ENCODE measurements at regions not wholly inside any gene's neighbourhood (a gene's known extent, or its start where the extent isn't known, plus 50 kb on each side); places are given as distances from the start of the nearest gene placed in this dataset.
"Not testable (repeated sequence)": the region's sequence is repeated elsewhere in the genome, so short reads cannot be mapped to it uniquely, and the experiment has no call there.

GRCh38 chr2:35112367-35112766 is 1243.2 kb upstream of the CRIM1 start:
- not testable (repeated sequence) for H3K4me3 ChIP-seq, H3K27ac ChIP-seq

DNA sequence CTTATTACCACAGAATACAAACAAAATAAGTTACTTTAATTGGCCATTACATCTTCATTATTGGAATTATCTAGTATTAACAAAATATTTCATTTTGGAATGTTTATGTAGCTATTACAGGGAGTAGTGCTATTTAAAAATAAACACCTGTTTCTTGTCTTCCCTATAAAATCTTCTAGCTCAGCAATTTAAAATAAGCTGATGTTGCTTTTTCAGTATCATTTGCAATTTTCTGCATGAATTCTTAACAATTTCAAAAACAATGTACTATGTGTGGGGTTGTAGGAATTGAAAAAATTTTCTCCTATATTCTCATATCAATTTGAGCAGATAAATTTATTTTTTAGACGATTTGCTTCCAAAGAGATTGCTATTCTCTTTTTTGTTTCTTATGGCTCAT is 1251.3 kb upstream of the CRIM1 start:
- Histone ChIP-seq H3K27ac (no peak overlapping the region), H3K4me3 (no peak overlapping the region)

DNA sequence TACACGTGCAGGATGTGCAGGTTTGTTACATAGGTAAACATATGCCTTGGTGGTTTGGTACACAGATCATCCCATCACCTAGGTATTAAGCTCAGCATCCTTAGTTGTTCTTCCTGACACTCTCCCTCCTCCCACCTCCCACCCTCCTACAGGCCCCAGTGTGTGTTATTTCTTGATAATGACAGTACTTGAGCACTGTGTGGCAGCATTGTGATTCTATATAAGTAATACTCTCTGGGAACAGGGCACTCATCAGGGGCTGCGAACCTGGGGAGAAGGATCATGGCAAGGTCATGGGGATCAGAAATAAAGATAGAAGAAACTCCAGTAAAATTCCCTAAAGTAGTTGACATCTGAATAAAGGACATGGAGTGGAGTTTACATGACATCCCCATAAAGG is 1256.2 kb upstream of the CRIM1 start:
- Histone ChIP-seq H3K27ac (no peak overlapping the region), H3K4me3 (no peak overlapping the region)

DNA sequence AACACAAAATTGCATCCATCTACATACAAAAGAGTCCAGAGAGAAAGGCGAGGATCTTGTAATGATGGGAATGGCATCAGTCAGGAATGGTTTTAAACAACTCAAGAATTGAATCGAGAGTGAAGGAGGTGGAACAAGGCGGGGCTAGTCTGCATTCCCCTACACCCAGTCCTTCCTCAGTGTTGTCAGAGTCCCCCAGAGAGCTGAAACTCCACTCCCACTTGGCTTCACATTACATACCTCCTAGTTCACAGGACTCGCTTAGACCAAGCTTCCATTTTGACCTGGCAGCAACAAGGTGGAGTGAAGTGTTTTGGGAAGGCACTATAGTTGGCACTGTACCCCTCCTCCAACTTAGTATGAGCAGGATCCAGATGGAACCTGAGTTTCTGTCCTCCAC is 1273.5 kb upstream of the CRIM1 start:
- Histone ChIP-seq H3K27ac (no peak overlapping the region), H3K4me3 (no peak overlapping the region)

GRCh38 chr2:35081622-35082015 is 1274.0 kb upstream of the CRIM1 start:
- H3K4me3 ChIP-seq, result no peak overlapping the region
- no peak overlapping the region for H3K27ac ChIP-seq

DNA sequence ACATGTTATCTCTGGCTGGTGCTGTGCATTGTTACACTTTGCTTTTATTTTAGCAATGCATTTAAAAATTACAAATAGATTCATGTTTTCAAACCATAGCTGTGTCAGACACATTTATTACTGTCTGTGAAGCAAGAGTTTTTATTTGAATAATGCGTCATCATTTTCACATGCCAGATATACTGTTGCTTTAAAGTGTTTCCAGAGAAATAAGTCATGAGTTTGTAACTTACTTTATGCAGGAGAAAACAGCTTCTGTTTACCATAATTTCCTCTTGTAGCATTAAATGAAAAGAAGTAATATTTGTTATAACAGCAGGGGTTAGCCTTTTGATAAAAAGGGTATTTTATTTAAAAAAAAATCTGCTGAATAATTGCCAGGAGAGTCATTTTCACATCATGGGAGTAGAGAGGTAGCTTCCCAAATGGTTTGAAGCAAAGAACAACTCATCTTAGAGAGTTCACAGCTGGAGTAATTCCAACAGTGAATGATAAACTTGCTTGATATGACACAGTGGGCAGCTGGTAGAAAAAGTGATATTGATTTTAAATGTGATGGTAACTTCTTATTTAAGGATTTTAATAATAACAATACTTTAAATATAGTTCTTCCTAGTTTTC is 1274.5 kb upstream of the CRIM1 start:
- no peak overlapping the region for H3K27ac ChIP-seq
- H3K4me3 ChIP-seq, result no peak overlapping the region

DNA sequence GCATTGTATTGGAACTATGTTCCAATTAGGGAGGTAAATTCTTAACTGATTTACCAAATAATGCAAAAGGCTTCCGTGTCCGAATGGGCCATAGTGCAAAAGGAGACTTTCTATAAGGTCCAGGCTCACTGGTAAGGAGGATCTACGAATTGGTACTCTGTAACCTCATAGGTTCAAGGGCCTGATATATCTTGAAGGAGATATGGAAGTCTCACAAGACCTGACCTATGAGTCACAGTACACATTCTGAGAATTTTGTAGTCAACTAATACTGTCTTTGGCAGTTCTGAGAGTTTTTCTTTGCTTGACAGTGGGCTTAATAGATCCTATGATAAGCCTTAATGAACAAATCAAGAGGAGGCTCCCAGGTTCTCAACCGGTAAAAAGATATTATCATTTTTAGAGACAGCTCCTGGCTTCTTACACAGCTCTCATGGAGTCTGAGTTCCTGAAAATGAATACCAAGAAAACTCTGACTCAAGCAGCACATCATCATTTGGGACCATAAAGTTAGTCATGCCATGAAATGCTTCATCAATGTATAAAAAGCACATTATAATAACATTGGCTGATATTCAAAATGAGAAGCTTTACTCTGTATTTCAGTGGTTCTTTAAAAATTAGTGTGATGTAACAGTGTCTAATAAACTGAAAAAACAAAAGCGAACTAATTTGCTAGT is 1275.2 kb upstream of the CRIM1 start:
- Histone ChIP-seq H3K4me3 (no peak overlapping the region), H3K27ac (peak overlapping the region in 3 of 21 experiments; percentile 10 to 39 (median 16))

GRCh38 chr2:35067420-35067819 is 1288.2 kb upstream of the CRIM1 start:
- no peak overlapping the region for H3K4me3 ChIP-seq
- H3K27ac ChIP-seq, result peak overlapping the region in 2 of 21 experiments; percentile 56 to 57

- H3K4me3 ChIP-seq, result no peak overlapping the region
- no peak overlapping the region for H3K27ac ChIP-seq
Observed at GRCh38 chr2:35063836-35064235, 1291.7 kb upstream of the CRIM1 start.

DNA sequence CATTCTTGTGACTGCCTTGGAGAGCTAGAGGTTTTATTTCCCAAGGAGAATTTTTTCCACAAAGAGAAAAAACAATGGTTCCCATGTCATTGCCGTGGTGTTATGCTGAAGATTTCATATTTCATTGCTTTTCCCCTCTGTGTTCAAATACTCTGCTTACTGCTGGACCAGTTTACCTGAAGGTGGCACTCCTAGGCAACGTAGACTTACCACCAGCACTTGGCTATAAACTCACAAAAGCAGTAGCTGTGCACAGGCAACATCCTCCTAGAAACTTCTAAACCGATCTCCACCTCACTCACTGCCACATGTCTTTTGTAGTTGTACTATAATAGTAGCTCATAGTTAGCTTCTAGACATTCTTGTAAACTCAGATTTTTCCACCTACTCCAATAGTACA is 1319.7 kb upstream of the CRIM1 start:
- H3K27ac ChIP-seq, result no peak overlapping the region
- no peak overlapping the region for H3K4me3 ChIP-seq

GRCh38 chr2:35033748-35034147 is 1321.8 kb upstream of the CRIM1 start:
- H3K4me3 ChIP-seq, result no peak overlapping the region
- no peak overlapping the region for H3K27ac ChIP-seq

GRCh38 chr2:35023545-35023944 is 1332.0 kb upstream of the CRIM1 start:
- Histone ChIP-seq H3K27ac (no peak overlapping the region), H3K4me3 (no peak overlapping the region)

GRCh38 chr2:35000453-35000852 is 1355.1 kb upstream of the CRIM1 start:
- no peak overlapping the region for H3K4me3 ChIP-seq
- H3K27ac ChIP-seq, result no peak overlapping the region

- no peak overlapping the region for H3K27ac ChIP-seq
- no peak overlapping the region for H3K4me3 ChIP-seq
Observed at GRCh38 chr2:34998741-34999140, 1356.8 kb upstream of the CRIM1 start.

- Histone ChIP-seq H3K27ac (no peak overlapping the region), H3K4me3 (no peak overlapping the region)
Observed at GRCh38 chr2:34997779-34998178, 1357.8 kb upstream of the CRIM1 start.

DNA sequence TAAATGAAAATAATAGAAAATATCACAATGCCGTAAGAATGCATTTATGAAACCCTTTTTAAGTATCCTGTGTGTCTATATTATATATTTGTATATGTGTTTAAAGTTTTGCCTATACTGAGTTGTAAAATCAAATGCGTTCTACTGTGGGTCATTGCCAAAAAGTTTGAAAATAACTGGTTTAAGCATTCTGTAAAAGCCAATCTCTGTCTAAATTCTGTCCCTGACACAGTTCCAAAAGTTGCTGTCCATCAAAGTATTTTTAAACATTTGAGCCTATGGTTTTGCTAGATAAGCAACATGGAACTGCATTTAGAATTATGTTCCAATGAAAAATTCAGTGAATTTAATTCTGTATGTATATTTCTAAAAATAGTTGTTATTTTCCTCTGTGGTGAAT is 1360.4 kb upstream of the CRIM1 start:
- H3K27ac ChIP-seq, result no peak overlapping the region
- H3K4me3 ChIP-seq, result no peak overlapping the region

- Histone ChIP-seq H3K27ac (no peak overlapping the region), H3K4me3 (no peak overlapping the region)
Observed at GRCh38 chr2:34991508-34992274, 1363.9 kb upstream of the CRIM1 start.

DNA sequence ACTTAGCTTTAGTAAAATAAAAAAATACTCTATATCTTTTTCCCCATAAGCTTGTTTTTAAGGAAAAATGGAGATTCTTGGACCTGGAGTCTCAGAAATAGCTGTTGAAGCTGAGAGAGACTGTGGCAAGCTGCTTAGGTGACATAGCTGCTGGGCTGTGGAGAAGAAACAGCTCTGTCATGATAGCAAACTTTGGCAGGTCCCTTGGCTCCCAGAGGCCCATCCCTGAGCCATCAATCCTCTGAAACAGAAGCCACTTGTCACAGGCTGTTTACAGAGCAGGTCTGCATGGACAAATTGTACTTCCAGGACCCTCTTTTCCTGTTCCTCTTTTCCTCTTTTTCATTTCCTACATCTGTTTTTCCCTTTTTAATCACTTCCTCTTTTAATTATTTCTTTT is 1370.1 kb upstream of the CRIM1 start:
- no peak overlapping the region for H3K4me3 ChIP-seq
- H3K27ac ChIP-seq, result no peak overlapping the region

- Histone ChIP-seq H3K4me3 (no peak overlapping the region), H3K27ac (no peak overlapping the region)
Observed at GRCh38 chr2:34980689-34981088, 1374.9 kb upstream of the CRIM1 start.

- no peak overlapping the region for H3K4me3 ChIP-seq
- no peak overlapping the region for H3K27ac ChIP-seq
Observed at GRCh38 chr2:34979148-34979547, 1376.4 kb upstream of the CRIM1 start.

DNA sequence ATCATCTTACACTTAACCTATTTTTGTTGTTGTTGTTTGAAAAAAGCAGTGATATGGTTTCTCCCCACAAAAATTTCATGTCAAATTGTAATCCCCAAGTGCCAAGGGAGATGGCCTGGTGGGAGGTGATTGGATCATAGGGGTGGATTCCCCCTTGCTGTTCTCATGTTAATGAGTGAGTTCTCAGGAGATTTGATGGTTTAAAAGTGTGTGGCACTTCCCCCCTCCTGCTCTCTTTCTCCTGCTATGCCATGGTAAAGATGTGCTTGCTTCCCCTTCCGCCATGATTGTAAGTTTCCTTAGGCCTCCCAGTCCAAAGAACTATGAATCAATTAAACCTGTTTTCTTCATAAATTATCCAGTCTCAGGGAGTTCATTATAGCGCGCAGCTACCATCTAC is 1362.7 kb upstream of the FAM98A start:
- no peak overlapping the region for H3K4me3 ChIP-seq
- no peak overlapping the region for H3K27ac ChIP-seq

Measured in skin epidermis (tissue), 12 donors.